PC-9 (cell line): ENCODE measurements at regions not wholly inside any gene's neighbourhood (a gene's known extent, or its start where the extent isn't known, plus 50 kb on each side); places are given as distances from the start of the nearest gene placed in this dataset.

Source experiments
- BruUV-seq: library from RNA; stranded (reverse); fragments of 400-500 nt; replicated peaks from 2 replicates; lab custom pipeline; 2021; lab: Mats Ljungman, UMichigan
- CTCF ChIA-PET: fragments of 300-600 bp; sonication (Branson Sonifier 250); formaldehyde crosslinking; loops from one replicate; lab custom pipeline; 2022; ENCODE audit warnings: antibody characterized with exemption; lab: Charles Lee
- POLR2A ChIA-PET: fragments of 300-600 bp; sonication (Branson Sonifier 250); formaldehyde crosslinking; loops from one replicate; lab custom pipeline; 2022; ENCODE audit warnings: antibody characterized with exemption; ENCODE audit not compliant: unreplicated experiment; lab: Charles Lee
- DNase-seq, 2 experiments: peaks; one replicate each; pipeline versions ENCODE4 v3.0.0 to v3.0.0-alpha.2; 2015 to 2022; ENCODE audit warnings: mixed read lengths in 1 of 2
- H2AFZ ChIP-seq: fragments of 200-600 bp; sonication (generic); 2 replicates; pipeline ENCODE4 v1.8.1; 2017; ENCODE audit warnings: antibody characterized with exemption
- H3F3A ChIP-seq: fragments of 200-600 bp; sonication (generic); 2 replicates; pipeline ENCODE4 v1.8.1; 2017; ENCODE audit warnings: antibody characterized with exemption, mild to moderate bottlenecking, low read depth; ENCODE audit not compliant: insufficient read depth
- H3K27ac ChIP-seq: fragments of 200-600 bp; sonication (generic); 2 replicates; pipeline ENCODE4 v1.6.1; 2016; ENCODE audit warnings: mixed run types
- H3K27me3 ChIP-seq: fragments of 200-600 bp; sonication (generic); 2 replicates; pipeline ENCODE4 v1.6.1; 2016; ENCODE audit warnings: low read depth, mixed run types; ENCODE audit not compliant: insufficient read depth
- H3K36me3 ChIP-seq: fragments of 200-600 bp; sonication (generic); 2 replicates; pipeline ENCODE4 v1.6.1; 2016; ENCODE audit warnings: low read depth, mixed run types
- H3K4me1 ChIP-seq: fragments of 200-600 bp; sonication (generic); replicated peaks from 2 replicates; pipeline ENCODE4 v1.6.1; 2016; ENCODE audit warnings: mixed run types; ENCODE audit not compliant: insufficient read depth
- H3K4me2 ChIP-seq: fragments of 200-600 bp; sonication (generic); 2 replicates; pipeline ENCODE4 v1.6.1; 2017; ENCODE audit warnings: mixed run types
- H3K4me3 ChIP-seq: fragments of 200-600 bp; sonication (generic); 2 replicates; pipeline ENCODE4 v1.6.1; 2016; ENCODE audit warnings: mixed run types
- H3K79me2 ChIP-seq: fragments of 200-600 bp; sonication (generic); 2 replicates; pipeline ENCODE4 v1.6.1; 2017; ENCODE audit warnings: low read depth, mixed run types
- H3K9me2 ChIP-seq: fragments of 200-600 bp; sonication (generic); 2 replicates; pipeline ENCODE4 v1.8.1; 2017; ENCODE audit warnings: mild to moderate bottlenecking; ENCODE audit not compliant: insufficient read depth
- H3K9me3 ChIP-seq: fragments of 200-600 bp; sonication (generic); 2 replicates; pipeline ENCODE4 v1.8.1; 2016; ENCODE audit warnings: low read depth; ENCODE audit not compliant: insufficient read depth
- H4K20me1 ChIP-seq: fragments of 200-600 bp; sonication (generic); 2 replicates; pipeline ENCODE4 v1.8.1; 2017; ENCODE audit not compliant: insufficient read depth
- EZH2 ChIP-seq: fragments of 200-600 bp; sonication (generic); IDR thresholded peaks from 2 replicates; pipeline ENCODE4 v1.8.0; 2017; ENCODE audit warnings: antibody characterized with exemption, low read depth
- intact Hi-C: fragments of 100-400 bp; cut with micrococcal nuclease; formaldehyde crosslinking; loops from one replicate; pipeline ENCODE4 v1.10.0; 2022; ENCODE audit not compliant: unreplicated experiment
- TF ChIP-seq, protein P1 (sequence below): fragments of 200-600 bp; sonication (generic); conservative IDR thresholded peaks from 2 replicates; pipeline ENCODE4 v1.6.1; 2017; ENCODE audit warnings: mixed run types, antibody characterized with exemption, mild to moderate bottlenecking, moderate library complexity

DNA sequence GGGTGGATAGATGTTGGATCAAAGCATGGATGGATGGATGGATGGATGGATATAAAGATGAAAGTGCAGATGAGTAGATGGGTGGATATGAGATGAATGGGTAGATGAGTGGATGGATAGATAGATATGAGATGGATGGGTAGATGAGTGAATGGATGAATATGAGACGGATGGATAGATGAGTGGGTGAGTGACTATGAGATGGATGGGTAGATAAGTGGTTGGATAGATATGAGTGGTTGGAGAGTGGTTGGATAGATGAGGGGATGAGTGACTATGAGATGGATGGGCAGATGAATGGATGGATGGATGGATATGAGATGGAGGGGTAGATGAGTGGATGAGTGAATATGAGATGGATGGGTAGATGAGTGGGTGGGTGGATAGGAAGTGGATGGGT lies 204.6 kb upstream of the TLE3 start:
- Histone ChIP-seq H4K20me1 (no peaks in the 10 kb centered on the region), H2AFZ (no peak overlapping the region), H3K4me3 (no peak overlapping the region), H3K27me3 (no peaks in the 10 kb centered on the region), H3F3A (no peaks in the 10 kb centered on the region), H3K36me3 (no peaks in the 10 kb centered on the region), H3K9me3 (no peaks in the 10 kb centered on the region), H3K79me2 (no peaks in the 10 kb centered on the region), H3K4me1 (peaks cover 11% of the 10 kb centered on the region), H3K9me2 (no peaks in the 10 kb centered on the region), H3K27ac (no peak overlapping the region), H3K4me2 (no peak overlapping the region)
- POLR2A ChIA-PET: no interaction called here
- CTCF ChIA-PET: no interaction called here
- BruUV-seq: no TSS peak
- no peak for TF ChIP-seq EZH2
- TF ChIP-seq, protein P1, sequence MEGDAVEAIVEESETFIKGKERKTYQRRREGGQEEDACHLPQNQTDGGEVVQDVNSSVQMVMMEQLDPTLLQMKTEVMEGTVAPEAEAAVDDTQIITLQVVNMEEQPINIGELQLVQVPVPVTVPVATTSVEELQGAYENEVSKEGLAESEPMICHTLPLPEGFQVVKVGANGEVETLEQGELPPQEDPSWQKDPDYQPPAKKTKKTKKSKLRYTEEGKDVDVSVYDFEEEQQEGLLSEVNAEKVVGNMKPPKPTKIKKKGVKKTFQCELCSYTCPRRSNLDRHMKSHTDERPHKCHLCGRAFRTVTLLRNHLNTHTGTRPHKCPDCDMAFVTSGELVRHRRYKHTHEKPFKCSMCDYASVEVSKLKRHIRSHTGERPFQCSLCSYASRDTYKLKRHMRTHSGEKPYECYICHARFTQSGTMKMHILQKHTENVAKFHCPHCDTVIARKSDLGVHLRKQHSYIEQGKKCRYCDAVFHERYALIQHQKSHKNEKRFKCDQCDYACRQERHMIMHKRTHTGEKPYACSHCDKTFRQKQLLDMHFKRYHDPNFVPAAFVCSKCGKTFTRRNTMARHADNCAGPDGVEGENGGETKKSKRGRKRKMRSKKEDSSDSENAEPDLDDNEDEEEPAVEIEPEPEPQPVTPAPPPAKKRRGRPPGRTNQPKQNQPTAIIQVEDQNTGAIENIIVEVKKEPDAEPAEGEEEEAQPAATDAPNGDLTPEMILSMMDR: no peak
- DNase-seq: no peak
- intact Hi-C loops: no loop called here

DNA sequence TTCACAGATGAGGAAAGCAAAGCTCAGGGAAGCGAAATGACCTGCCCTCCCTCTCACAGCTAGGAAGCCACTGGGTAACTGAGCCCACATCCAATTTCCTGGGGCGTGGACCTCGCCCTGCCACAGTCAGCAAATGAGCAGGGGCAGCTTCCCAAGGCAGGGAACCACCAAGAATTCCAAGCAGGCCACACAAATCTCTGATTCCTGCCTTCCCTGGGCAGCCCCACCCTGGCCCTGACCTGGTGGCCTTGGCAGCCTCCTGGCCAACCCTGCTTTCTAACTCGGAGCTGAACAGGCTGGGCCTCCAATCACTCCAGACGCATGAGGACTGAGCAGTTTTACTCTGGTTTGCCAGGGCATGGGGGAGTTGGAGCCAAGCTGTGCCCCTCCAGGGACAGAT lies 203.7 kb upstream of the TLE3 start:
- Histone ChIP-seq H3K79me2 (no peaks in the 10 kb centered on the region), H3K4me3 (no peak overlapping the region), H3K9me2 (no peaks in the 10 kb centered on the region), H3K4me2 (no peak overlapping the region; the same call in 1 of the 2 replicates), H3K27ac (no peak overlapping the region), H2AFZ (no peak overlapping the region), H3F3A (no peaks in the 10 kb centered on the region), H3K27me3 (no peaks in the 10 kb centered on the region), H3K36me3 (no peaks in the 10 kb centered on the region), H3K9me3 (no peaks in the 10 kb centered on the region), H3K4me1 (peaks cover 11% of the 10 kb centered on the region), H4K20me1 (no peaks in the 10 kb centered on the region)
- intact Hi-C loops: loop anchor here (1.0 kb wide), 1 partner anchor 23 kb away; no protein-coding TSS in a partner anchor
- TF ChIP-seq EZH2: no peak
- TF ChIP-seq, protein P1: no peak
- ChIA-PET CTCF (no interaction called here), POLR2A (interaction anchor here (0.6 kb wide), 2 partner anchors 103 to 276 kb away, joined by 4 read pairs; no protein-coding TSS in a partner anchor)
- DNase-seq: peak in 1 of 2 experiments; percentile 72
- no TSS peak for BruUV-seq

- Histone ChIP-seq H3K36me3 (no peaks in the 10 kb centered on the region), H3K4me3 (no peak overlapping the region), H2AFZ (no peak overlapping the region), H3K79me2 (no peaks in the 10 kb centered on the region), H3K27me3 (no peaks in the 10 kb centered on the region), H3K9me2 (no peaks in the 10 kb centered on the region), H3K4me1 (peaks cover 11% of the 10 kb centered on the region), H3F3A (no peaks in the 10 kb centered on the region), H3K4me2 (no peak overlapping the region), H3K27ac (no peak overlapping the region), H3K9me3 (no peaks in the 10 kb centered on the region), H4K20me1 (no peaks in the 10 kb centered on the region)
- intact Hi-C loops: no loop called here
- ChIA-PET POLR2A (no interaction called here), CTCF (interaction anchor here (0.6 kb wide), 1 partner anchor 57 kb away, joined by 6 read pairs; no protein-coding TSS in a partner anchor)
- no peak for TF ChIP-seq EZH2
- TF ChIP-seq, protein P1: no peak
- DNase-seq: no peak
- no TSS peak for BruUV-seq
Measured at GRCh38 chr15:70299931-70300869, 202.5 kb upstream of the TLE3 start.
